HepG2 (cell line): ENCODE measurements at regions not wholly inside any gene's neighbourhood (a gene's known extent, or its start where the extent isn't known, plus 50 kb on each side); places are given as distances from the start of the nearest gene placed in this dataset.

Source experiments
- ATAC-seq: fragments of 200-7000 bp; cut with Tn5 transposase; 3 replicates; pipeline ENCODE4 v1.9.1; 2020; ENCODE audit warnings: mild to moderate bottlenecking, moderate library complexity
- BruUV-seq: library from RNA; stranded (reverse); fragments of 400-500 nt; replicated peaks from 2 replicates; lab custom pipeline; 2021; lab: Mats Ljungman, UMichigan
- CTCF ChIA-PET: fragments of 300-600 bp; formaldehyde crosslinking; extraction: SDS; loops from one replicate; lab custom pipeline; 2021; ENCODE audit warnings: low total read pairs, inconsistent platforms, low intra/inter-chr PET ratio; lab: Yijun Ruan, JAX
- POLR2A ChIA-PET: fragments of 350-600 bp; sonication (Branson Sonifier 250); formaldehyde crosslinking; loops from one replicate; lab custom pipeline; 2020; ENCODE audit warnings: antibody characterized with exemption, inconsistent platforms; lab: Yijun Ruan, JAX
- DNase-seq: peaks from one replicate; pipeline ENCODE4 v3.0.0-alpha.2; 2015; ENCODE audit warnings: low spot score
- FAIRE-seq: peaks from 3 replicates; lab custom pipeline; 2011; peaks lifted over from hg19 to GRCh38; lab: Jason Lieb, UNC
- H2AFZ ChIP-seq: one replicate; pipeline ENCODE4 v1.6.1; 2011; ENCODE audit warnings: low read length, inconsistent platforms
- H3K27ac ChIP-seq: fragments of 300-600 bp; 3 replicates; pipeline ENCODE4 v1.8.0; 2011; ENCODE audit warnings: mixed run types, mild to moderate bottlenecking, mixed read lengths, low read length, inconsistent platforms; ENCODE audit not compliant: insufficient read depth; ENCODE audit errors: extremely low read length
- H3K27me3 ChIP-seq, 2 experiments: fragments of 200-600 bp in 1 of 2; 2 replicates in 1 of 2; 3 replicates in 1 of 2; pipeline versions ENCODE4 v1.6.0 to v1.8.0; 2011; ENCODE audit warnings: low read length in 2 of 2, mild to moderate bottlenecking in 2 of 2, moderate library complexity in 2 of 2, inconsistent platforms in 1 of 2; ENCODE audit not compliant: insufficient read depth in 2 of 2, control insufficient read depth in 1 of 2
- H3K36me3 ChIP-seq, 2 experiments: fragments of 200-600 bp in 1 of 2; replicated peaks in 1 of 2; 2 replicates in 1 of 2; 3 replicates in 1 of 2; pipeline versions ENCODE4 v1.5.1 to v1.8.0; 2011; ENCODE audit warnings: low read length in 2 of 2, inconsistent platforms in 1 of 2; ENCODE audit not compliant: insufficient read depth in 2 of 2, control insufficient read depth in 1 of 2
- H3K4me1 ChIP-seq: 2 replicates; pipeline ENCODE4 v1.5.1; 2012; ENCODE audit warnings: low read length, inconsistent platforms; ENCODE audit not compliant: insufficient read depth
- H3K4me2 ChIP-seq: 2 replicates; pipeline ENCODE4 v1.6.0; 2011; ENCODE audit warnings: low read depth, low read length, inconsistent platforms
- H3K4me3 ChIP-seq, 3 experiments: fragments of 200-600 bp in 1 of 3; sonication (generic), shearing (Covaris generic) in 1 of 3; replicated peaks in 1 of 3; 2 replicates each; pipeline ENCODE4 v1.5.1; 2011 to 2016; ENCODE audit warnings: low read length in 3 of 3, inconsistent platforms in 2 of 3, low read depth in 2 of 3, mild to moderate bottlenecking in 2 of 3, control low read depth in 1 of 3, mixed read lengths in 1 of 3; ENCODE audit not compliant: insufficient read depth in 1 of 3
- H3K79me2 ChIP-seq: one replicate; pipeline ENCODE4 v1.6.1; 2011; ENCODE audit warnings: low read length, inconsistent platforms; ENCODE audit not compliant: insufficient read depth
- H3K9ac ChIP-seq: 2 replicates; pipeline ENCODE4 v1.6.0; 2011; ENCODE audit warnings: mild to moderate bottlenecking, low read depth, low read length, inconsistent platforms; ENCODE audit not compliant: insufficient read depth
- H3K9me3 ChIP-seq: 2 replicates; pipeline ENCODE4 v1.5.1; 2012; ENCODE audit warnings: mild to moderate bottlenecking, low read length
- H4K20me1 ChIP-seq: 2 replicates; pipeline ENCODE4 v1.6.0; 2011; ENCODE audit warnings: inconsistent platforms, mild to moderate bottlenecking, low read length, moderate library complexity; ENCODE audit not compliant: insufficient read depth
- HNRNPUL1 ChIP-seq: fragments of 200-400 bp; formaldehyde crosslinking; IDR thresholded peaks from 2 replicates; pipeline ENCODE4 v1.6.1; 2017; ENCODE audit warnings: low read depth, mild to moderate bottlenecking, low read length, moderate library complexity
- NFIC ChIP-seq: IDR thresholded peaks from 2 replicates; pipeline ENCODE4 v1.6.1; 2012; ENCODE audit warnings: mild to moderate bottlenecking, low read length, inconsistent platforms
- TSC22D2 ChIP-seq: sonication (generic); formaldehyde crosslinking; IDR thresholded peaks from 2 replicates; pipeline ENCODE4 v1.5.1; 2020; ENCODE audit warnings: missing genetic modification reagents, mild to moderate bottlenecking, borderline replicate concordance
- ZBTB38 ChIP-seq: sonication (generic); formaldehyde crosslinking; IDR thresholded peaks from 2 replicates; pipeline ENCODE4 v1.5.1; 2020; ENCODE audit warnings: mild to moderate bottlenecking, missing genetic modification reagents
- ZMYM3 ChIP-seq: sonication (generic); formaldehyde crosslinking; IDR thresholded peaks from 2 replicates; pipeline ENCODE4 v1.5.1; 2020; ENCODE audit warnings: mild to moderate bottlenecking, missing genetic modification reagents
- ZNF256 ChIP-seq: sonication (generic); formaldehyde crosslinking; conservative IDR thresholded peaks from 2 replicates; pipeline ENCODE4 v1.4.0; 2020; ENCODE audit warnings: missing genetic modification reagents
- ZNF577 ChIP-seq: sonication (generic); formaldehyde crosslinking; IDR thresholded peaks from 2 replicates; pipeline ENCODE4 v1.4.0; 2020; ENCODE audit warnings: mild to moderate bottlenecking, low read depth, missing genetic modification reagents, borderline replicate concordance
- ZNF616 ChIP-seq: sonication (generic); formaldehyde crosslinking; IDR thresholded peaks from 2 replicates; pipeline ENCODE4 v1.5.0; 2020; ENCODE audit warnings: low read depth, mild to moderate bottlenecking, missing genetic modification reagents
- ZNF768 ChIP-seq: sonication (generic); formaldehyde crosslinking; IDR thresholded peaks from 2 replicates; pipeline ENCODE4 v1.4.0; 2020; ENCODE audit warnings: missing genetic modification reagents
- in situ Hi-C: cut with HindIII; loops from 2 replicates; pipeline ENCODE4 v1.10.0; 2017; ENCODE audit warnings: low pct_unique_long_range_greater_than_20kb; ENCODE audit not compliant: extremely low pct_ligation_motif_present
- intact Hi-C: fragments of 100-400 bp; cut with micrococcal nuclease; formaldehyde crosslinking; loops from one replicate; pipeline ENCODE4 v1.10.0; 2022; ENCODE audit not compliant: unreplicated experiment
- TF ChIP-seq, protein P1 (sequence below): sonication (generic); formaldehyde crosslinking; IDR thresholded peaks from 2 replicates; pipeline ENCODE4 v1.8.1; 2023; ENCODE audit warnings: mild to moderate bottlenecking, inconsistent platforms, moderate library complexity, missing genetic modification reagents, borderline replicate concordance
- TF ChIP-seq, protein P2 (sequence below): sonication (generic); formaldehyde crosslinking; IDR thresholded peaks from 2 replicates; pipeline ENCODE4 v1.9.0; 2021; ENCODE audit warnings: mild to moderate bottlenecking, missing genetic modification reagents
- TF ChIP-seq, protein P3 (sequence below): IDR thresholded peaks from 2 replicates; pipeline ENCODE4 v1.6.1; 2016; ENCODE audit warnings: low read depth, control low read depth
- TF ChIP-seq, protein P4 (sequence below): sonication (generic); formaldehyde crosslinking; IDR thresholded peaks from 2 replicates; pipeline ENCODE4 v1.5.1; 2020; ENCODE audit warnings: mild to moderate bottlenecking, missing genetic modification reagents, borderline replicate concordance

DNA sequence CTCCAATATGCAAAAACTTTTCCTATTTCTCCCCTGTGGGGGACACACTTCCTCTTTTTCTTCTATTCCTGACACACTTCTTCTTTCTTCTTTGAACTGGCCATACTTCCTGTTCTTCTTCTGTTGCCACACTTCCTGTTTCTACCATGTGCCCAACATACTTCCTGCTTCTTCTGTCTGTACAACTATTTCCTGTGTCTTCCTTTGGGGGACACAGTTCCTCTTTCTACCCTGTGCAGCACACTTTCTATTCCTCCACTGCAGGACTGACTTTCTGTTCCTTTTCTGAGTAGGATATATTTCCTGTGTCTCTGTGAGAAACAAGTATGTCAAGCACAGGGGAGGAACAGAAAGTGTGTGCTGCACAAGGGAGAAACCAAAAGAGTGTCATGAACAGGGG is 794.7 kb downstream of the CDY2B start:
- peaks cover 70% of the 10 kb centered on the region for H3K9me3 ChIP-seq
- ChIA-PET POLR2A (no interaction called here), CTCF (no interaction called here)
- FAIRE-seq (no peak), ATAC-seq (no peak), DNase-seq (no peak)
- no peaks in the 10 kb centered on the region for H3K36me3 ChIP-seq
- no peak overlapping the region for H3K4me3 ChIP-seq
- H2AFZ ChIP-seq = no peak overlapping the region
- H3K4me2 ChIP-seq = no peak overlapping the region
- in situ Hi-C loops (no loop called here), intact Hi-C loops (no loop called here)
- H3K27ac ChIP-seq = no peak overlapping the region
- no peaks in the 10 kb centered on the region for H3K27me3 ChIP-seq
- H3K4me1 ChIP-seq = no peaks in the 10 kb centered on the region
- BruUV-seq = no TSS peak
- no peaks in the 10 kb centered on the region for H4K20me1 ChIP-seq
- no peak overlapping the region for H3K9ac ChIP-seq
- H3K79me2 ChIP-seq = no peaks in the 10 kb centered on the region
- no peak for TF ChIP-seq ZNF577
- TF ChIP-seq, protein P1, sequence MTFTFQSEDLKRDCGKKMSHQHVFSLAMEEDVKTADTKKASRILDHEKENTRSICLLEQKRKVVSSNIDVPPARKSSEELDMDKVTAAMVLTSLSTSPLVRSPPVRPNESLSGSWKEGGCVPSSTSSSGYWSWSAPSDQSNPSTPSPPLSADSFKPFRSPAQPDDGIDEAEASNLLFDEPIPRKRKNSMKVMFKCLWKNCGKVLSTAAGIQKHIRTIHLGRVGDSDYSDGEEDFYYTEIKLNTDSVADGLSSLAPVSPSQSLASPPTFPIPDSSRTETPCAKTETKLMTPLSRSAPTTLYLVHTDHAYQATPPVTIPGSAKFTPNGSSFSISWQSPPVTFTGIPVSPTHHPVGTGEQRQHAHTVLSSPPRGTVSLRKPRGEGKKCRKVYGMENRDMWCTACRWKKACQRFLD (CRISPR knock-in tag) = no peak
- TF ChIP-seq, protein P2, sequence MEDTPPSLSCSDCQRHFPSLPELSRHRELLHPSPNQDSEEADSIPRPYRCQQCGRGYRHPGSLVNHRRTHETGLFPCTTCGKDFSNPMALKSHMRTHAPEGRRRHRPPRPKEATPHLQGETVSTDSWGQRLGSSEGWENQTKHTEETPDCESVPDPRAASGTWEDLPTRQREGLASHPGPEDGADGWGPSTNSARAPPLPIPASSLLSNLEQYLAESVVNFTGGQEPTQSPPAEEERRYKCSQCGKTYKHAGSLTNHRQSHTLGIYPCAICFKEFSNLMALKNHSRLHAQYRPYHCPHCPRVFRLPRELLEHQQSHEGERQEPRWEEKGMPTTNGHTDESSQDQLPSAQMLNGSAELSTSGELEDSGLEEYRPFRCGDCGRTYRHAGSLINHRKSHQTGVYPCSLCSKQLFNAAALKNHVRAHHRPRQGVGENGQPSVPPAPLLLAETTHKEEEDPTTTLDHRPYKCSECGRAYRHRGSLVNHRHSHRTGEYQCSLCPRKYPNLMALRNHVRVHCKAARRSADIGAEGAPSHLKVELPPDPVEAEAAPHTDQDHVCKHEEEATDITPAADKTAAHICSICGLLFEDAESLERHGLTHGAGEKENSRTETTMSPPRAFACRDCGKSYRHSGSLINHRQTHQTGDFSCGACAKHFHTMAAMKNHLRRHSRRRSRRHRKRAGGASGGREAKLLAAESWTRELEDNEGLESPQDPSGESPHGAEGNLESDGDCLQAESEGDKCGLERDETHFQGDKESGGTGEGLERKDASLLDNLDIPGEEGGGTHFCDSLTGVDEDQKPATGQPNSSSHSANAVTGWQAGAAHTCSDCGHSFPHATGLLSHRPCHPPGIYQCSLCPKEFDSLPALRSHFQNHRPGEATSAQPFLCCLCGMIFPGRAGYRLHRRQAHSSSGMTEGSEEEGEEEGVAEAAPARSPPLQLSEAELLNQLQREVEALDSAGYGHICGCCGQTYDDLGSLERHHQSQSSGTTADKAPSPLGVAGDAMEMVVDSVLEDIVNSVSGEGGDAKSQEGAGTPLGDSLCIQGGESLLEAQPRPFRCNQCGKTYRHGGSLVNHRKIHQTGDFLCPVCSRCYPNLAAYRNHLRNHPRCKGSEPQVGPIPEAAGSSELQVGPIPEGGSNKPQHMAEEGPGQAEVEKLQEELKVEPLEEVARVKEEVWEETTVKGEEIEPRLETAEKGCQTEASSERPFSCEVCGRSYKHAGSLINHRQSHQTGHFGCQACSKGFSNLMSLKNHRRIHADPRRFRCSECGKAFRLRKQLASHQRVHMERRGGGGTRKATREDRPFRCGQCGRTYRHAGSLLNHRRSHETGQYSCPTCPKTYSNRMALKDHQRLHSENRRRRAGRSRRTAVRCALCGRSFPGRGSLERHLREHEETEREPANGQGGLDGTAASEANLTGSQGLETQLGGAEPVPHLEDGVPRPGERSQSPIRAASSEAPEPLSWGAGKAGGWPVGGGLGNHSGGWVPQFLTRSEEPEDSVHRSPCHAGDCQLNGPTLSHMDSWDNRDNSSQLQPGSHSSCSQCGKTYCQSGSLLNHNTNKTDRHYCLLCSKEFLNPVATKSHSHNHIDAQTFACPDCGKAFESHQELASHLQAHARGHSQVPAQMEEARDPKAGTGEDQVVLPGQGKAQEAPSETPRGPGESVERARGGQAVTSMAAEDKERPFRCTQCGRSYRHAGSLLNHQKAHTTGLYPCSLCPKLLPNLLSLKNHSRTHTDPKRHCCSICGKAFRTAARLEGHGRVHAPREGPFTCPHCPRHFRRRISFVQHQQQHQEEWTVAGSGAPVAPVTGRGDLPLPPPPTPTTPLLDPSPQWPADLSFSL (CRISPR knock-in tag) = no peak
- TF ChIP-seq, protein P3, sequence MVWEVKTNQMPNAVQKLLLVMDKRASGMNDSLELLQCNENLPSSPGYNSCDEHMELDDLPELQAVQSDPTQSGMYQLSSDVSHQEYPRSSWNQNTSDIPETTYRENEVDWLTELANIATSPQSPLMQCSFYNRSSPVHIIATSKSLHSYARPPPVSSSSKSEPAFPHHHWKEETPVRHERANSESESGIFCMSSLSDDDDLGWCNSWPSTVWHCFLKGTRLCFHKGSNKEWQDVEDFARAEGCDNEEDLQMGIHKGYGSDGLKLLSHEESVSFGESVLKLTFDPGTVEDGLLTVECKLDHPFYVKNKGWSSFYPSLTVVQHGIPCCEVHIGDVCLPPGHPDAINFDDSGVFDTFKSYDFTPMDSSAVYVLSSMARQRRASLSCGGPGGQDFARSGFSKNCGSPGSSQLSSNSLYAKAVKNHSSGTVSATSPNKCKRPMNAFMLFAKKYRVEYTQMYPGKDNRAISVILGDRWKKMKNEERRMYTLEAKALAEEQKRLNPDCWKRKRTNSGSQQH (CRISPR knock-in tag) = no peak
- no peak for TF ChIP-seq ZBTB38 (CRISPR knock-in tag)
- TF ChIP-seq HNRNPUL1 = no peak
- TF ChIP-seq TSC22D2 (CRISPR knock-in tag) = no peak
- no peak for TF ChIP-seq NFIC
- TF ChIP-seq, protein P4, sequence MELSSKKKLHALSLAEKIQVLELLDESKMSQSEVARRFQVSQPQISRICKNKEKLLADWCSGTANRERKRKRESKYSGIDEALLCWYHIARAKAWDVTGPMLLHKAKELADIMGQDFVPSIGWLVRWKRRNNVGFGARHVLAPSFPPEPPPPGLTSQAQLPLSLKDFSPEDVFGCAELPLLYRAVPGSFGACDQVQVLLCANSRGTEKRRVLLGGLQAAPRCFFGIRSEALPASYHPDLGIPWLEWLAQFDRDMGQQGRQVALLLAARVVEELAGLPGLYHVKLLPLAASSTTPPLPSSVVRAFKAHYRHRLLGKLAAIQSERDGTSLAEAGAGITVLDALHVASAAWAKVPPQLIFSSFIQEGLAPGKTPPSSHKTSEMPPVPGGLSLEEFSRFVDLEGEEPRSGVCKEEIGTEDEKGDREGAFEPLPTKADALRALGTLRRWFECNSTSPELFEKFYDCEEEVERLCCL (CRISPR knock-in tag) = no peak
- TF ChIP-seq ZNF616 = no peak
- no peak for TF ChIP-seq ZMYM3 (CRISPR knock-in tag)
- TF ChIP-seq ZNF768 (CRISPR knock-in tag) = no peak
- no peak for TF ChIP-seq ZNF256 (CRISPR knock-in tag)
